Right atrium auricular region (tissue), 2 donors: ENCODE measurements at regions not wholly inside any gene's neighbourhood (a gene's known extent, or its start where the extent isn't known, plus 50 kb on each side); places are given as distances from the start of the nearest gene placed in this dataset.

Experiments used
- DNase-seq: peaks from one replicate; pipeline ENCODE4 v3.0.0-alpha.2; 2019; ENCODE audit warnings: low spot score
- H3K27ac ChIP-seq, 2 donors: fragments of 200-600 bp; sonication (generic); 1 replicate in 1 of 2; 2 replicates in 1 of 2; pipeline ENCODE4 v1.5.1; 2016 to 2019
- H3K27me3 ChIP-seq, 2 donors: fragments of 200-600 bp; sonication (generic); one replicate each; pipeline versions ENCODE4 v1.5.1 to v1.6.0; 2017 to 2019
- H3K36me3 ChIP-seq: fragments of 200-600 bp; sonication (generic); one replicate; pipeline ENCODE4 v1.5.1; 2016
- H3K4me1 ChIP-seq, 2 donors: fragments of 200-600 bp; sonication (generic); one replicate each; pipeline versions ENCODE4 v1.5.1 to v1.6.0; 2017 to 2019
- H3K4me3 ChIP-seq, 2 donors: fragments of 200-600 bp; sonication (generic); 1 replicate in 1 of 2; 2 replicates in 1 of 2; pipeline ENCODE4 v1.5.1; 2017 to 2019; ENCODE audit warnings: mild to moderate bottlenecking in 1 of 2, moderate library complexity in 1 of 2
- H3K9me3 ChIP-seq, 2 donors: fragments of 200-600 bp; sonication (generic); one replicate each; pipeline ENCODE4 v1.5.1; 2019
- CTCF ChIP-seq, 2 donors: fragments of 200-600 bp; sonication (generic); IDR thresholded peaks; one replicate each; pipeline ENCODE4 v1.5.1; 2019; ENCODE audit warnings: antibody characterized with exemption in 2 of 2

- H3K4me3 ChIP-seq: no peak overlapping the region
Measured at GRCh38 chr13:40139896-40140520, 484.5 kb downstream of the COG6 start.

GRCh38 chr13:40141859-40142555 is 486.5 kb downstream of the COG6 start:
- H3K9me3 ChIP-seq: no peaks in the 10 kb centered on the region
- no peak for DNase-seq
- no peaks in the 10 kb centered on the region for H3K36me3 ChIP-seq
- H3K4me1 ChIP-seq: no peaks in the 10 kb centered on the region
- H3K27me3 ChIP-seq: no peaks in the 10 kb centered on the region
- TF ChIP-seq CTCF (IDR thresholded peaks at IDR 0.05): no peak
- H3K27ac ChIP-seq: no peak overlapping the region
- no peak overlapping the region for H3K4me3 ChIP-seq

More at GRCh38 chr13:40139896-40140520, 484.5 kb downstream of the COG6 start:
- no peak for TF ChIP-seq CTCF (IDR thresholded peaks at IDR 0.05)
- Histone ChIP-seq H3K27me3 (no peaks in the 10 kb centered on the region), H3K36me3 (no peaks in the 10 kb centered on the region), H3K4me1 (no peaks in the 10 kb centered on the region), H3K27ac (no peak overlapping the region), H3K9me3 (no peaks in the 10 kb centered on the region)
- no peak for DNase-seq

GRCh38 chr13:40143106-40143505 is 487.6 kb downstream of the COG6 start:
- no peak overlapping the region for H3K27ac ChIP-seq
- H3K4me1 ChIP-seq: no peaks in the 10 kb centered on the region
- DNase-seq: no peak
- H3K36me3 ChIP-seq: no peaks in the 10 kb centered on the region
- H3K27me3 ChIP-seq: no peaks in the 10 kb centered on the region
- TF ChIP-seq CTCF (IDR thresholded peaks at IDR 0.05): no peak
- H3K9me3 ChIP-seq: no peaks in the 10 kb centered on the region
- no peak overlapping the region for H3K4me3 ChIP-seq

GRCh38 chr13:40143559-40143958 is 488.1 kb downstream of the COG6 start:
- Histone ChIP-seq H3K36me3 (no peaks in the 10 kb centered on the region), H3K9me3 (no peaks in the 10 kb centered on the region), H3K27ac (no peak overlapping the region), H3K4me3 (no peak overlapping the region), H3K4me1 (no peaks in the 10 kb centered on the region), H3K27me3 (no peaks in the 10 kb centered on the region)
- DNase-seq: no peak
- no peak for TF ChIP-seq CTCF (IDR thresholded peaks at IDR 0.05)

DNA sequence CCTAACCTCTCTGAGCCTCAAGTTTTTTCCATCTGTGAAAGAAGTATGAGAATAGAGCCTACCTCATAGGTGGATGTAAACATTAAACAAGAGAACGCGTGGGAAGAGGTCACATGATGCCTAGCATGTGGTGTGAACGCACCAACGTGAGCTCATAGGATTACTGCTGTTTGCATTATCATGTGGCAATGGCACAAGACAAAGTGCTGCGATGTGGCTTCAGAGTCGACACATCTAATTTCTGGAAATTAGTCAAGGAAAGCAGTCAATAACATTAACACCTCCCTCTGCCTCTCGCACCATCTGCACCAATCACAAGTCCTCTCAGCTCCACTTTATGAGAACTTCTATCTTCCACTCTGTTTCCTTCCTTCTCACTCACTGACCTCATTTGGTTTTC is 489.7 kb downstream of the COG6 start:
- no peaks in the 10 kb centered on the region for H3K27me3 ChIP-seq
- H3K27ac ChIP-seq: no peak overlapping the region
- H3K9me3 ChIP-seq: no peaks in the 10 kb centered on the region
- H3K36me3 ChIP-seq: no peaks in the 10 kb centered on the region
- TF ChIP-seq CTCF (IDR thresholded peaks at IDR 0.05): no peak
- no peak overlapping the region for H3K4me3 ChIP-seq
- DNase-seq: no peak
- H3K4me1 ChIP-seq: peaks cover 0 to 12% of the 10 kb centered on the region in 2 donors
